ENCODE measurements at regions not wholly inside any gene's neighbourhood (a gene's known extent, or its start where the extent isn't known, plus 50 kb on each side); places are given as distances from the start of the nearest gene placed in this dataset.
"Not testable (repeated sequence)": the region's sequence is repeated elsewhere in the genome, so short reads cannot be mapped to it uniquely, and the experiment has no call there.

DNA sequence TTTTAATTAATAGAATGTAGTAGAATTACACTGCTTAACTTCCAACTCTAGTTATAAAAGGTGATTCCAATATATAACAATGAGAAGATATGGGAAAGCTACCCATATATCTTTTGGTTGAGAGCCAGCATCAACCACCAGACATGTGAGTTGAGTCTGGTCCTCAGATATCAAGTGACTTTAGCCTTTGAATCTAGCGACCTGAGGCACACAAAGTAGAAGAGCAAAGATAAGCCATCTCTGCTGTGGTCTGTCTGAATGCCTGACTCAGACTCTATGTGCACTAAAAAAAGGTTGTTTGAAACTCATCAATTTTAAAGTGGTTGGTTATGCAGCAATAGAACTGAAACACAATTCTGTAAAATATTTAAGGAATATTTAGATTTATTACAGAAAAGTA, 492.5 kb upstream of the SOX9 start:
- Mint-ChIP-seq H3K4me3 (no peak overlapping the region), H3K36me3 (ENCODE audit: low read depth) (no peaks in the 10 kb centered on the region), H3K4me1 (ENCODE audit: low read depth) (no peaks in the 10 kb centered on the region), H3K9me3 (peaks cover 6% of the 10 kb centered on the region), H3K27me3 (ENCODE audit: low read depth) (no peaks in the 10 kb centered on the region), H3K27ac (no peak overlapping the region)
- intact Hi-C loops (cut with micrococcal nuclease) = no loop called here
- DNase-seq = no peak
- CTCF ChIA-PET = no interaction called here

DNA sequence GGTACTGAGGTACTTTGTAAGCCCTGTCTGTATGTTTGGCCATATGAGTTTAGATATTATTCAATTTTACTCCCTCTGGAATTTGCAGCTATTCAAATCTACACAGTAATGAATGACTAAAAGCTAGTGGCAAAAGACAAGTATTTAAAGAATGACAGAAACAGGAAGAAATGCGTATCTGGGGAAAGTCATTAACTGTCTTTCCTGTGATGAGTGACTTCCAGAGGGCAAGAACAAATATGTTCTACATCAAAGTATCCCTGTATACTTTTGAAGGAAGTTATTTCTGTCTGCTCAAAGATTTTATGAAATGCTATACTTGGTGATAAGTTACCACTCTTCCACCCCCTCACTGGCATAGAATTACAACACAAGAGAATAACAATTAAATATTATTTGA, 489.3 kb upstream of the SOX9 start:
- H3K27ac Mint-ChIP-seq = no peak overlapping the region
- DNase-seq = no peak
- no peaks in the 10 kb centered on the region for H3K27me3 Mint-ChIP-seq (ENCODE audit: low read depth)
- no peaks in the 10 kb centered on the region for H3K36me3 Mint-ChIP-seq (ENCODE audit: low read depth)
- H3K4me3 Mint-ChIP-seq = no peak overlapping the region
- intact Hi-C loops (cut with micrococcal nuclease) = no loop called here
- peaks cover 5% of the 10 kb centered on the region for H3K9me3 Mint-ChIP-seq
- no peaks in the 10 kb centered on the region for H3K4me1 Mint-ChIP-seq (ENCODE audit: low read depth)
- CTCF ChIA-PET = no interaction called here

DNA sequence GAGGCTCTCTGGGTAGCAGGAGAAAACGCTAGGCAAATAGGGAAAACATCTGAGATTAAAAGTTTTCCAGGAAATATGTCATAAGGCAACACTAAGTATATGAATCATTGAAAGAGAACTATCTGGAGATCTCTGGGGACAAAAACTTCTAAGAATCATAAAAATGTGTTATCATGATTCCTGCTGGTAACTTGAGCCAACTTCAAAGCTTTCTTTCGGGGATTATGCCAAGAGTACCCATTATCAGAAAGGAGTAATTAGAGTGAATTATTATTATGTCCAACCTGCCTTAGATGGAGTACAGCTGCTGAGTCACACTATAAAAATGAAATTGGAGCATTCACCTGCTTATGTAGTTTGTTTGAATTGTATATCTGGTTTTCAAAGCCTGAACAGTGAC, 488.5 kb upstream of the SOX9 start:
- H3K36me3 Mint-ChIP-seq (ENCODE audit: low read depth) = no peaks in the 10 kb centered on the region
- no peak for DNase-seq
- CTCF ChIA-PET = no interaction called here
- H3K4me3 Mint-ChIP-seq = no peak overlapping the region
- no peak overlapping the region for H3K27ac Mint-ChIP-seq
- H3K4me1 Mint-ChIP-seq (ENCODE audit: low read depth) = no peaks in the 10 kb centered on the region
- H3K27me3 Mint-ChIP-seq (ENCODE audit: low read depth) = no peaks in the 10 kb centered on the region
- intact Hi-C loops (cut with micrococcal nuclease) = no loop called here
- peaks cover 3% of the 10 kb centered on the region for H3K9me3 Mint-ChIP-seq

DNA sequence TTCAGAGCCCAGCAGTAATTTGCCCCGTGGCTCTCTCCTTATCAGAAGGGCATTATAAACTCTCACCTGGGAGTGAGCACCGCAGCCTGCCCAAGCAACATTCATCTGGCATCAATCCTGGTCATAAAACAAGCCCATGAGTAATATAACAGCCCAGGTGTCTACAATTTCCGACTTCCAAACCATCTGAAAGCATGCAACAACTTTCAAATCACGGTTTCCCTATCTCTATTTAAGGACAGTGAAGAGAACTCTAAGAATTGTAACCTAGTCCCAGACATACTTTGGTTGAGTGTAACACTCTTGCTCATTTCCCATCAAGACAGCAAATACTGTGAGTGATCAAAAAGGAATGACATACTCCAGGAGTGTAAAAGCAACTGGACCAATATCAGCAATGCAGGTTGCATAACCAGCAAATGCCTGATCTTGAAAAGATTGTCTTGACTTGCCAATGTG, 487.4 kb upstream of the SOX9 start:
- no peak overlapping the region for H3K27ac Mint-ChIP-seq
- DNase-seq = no peak
- intact Hi-C loops (cut with micrococcal nuclease) = no loop called here
- no peaks in the 10 kb centered on the region for H3K36me3 Mint-ChIP-seq (ENCODE audit: low read depth)
- H3K27me3 Mint-ChIP-seq (ENCODE audit: low read depth) = peaks cover 2% of the 10 kb centered on the region
- no peaks in the 10 kb centered on the region for H3K4me1 Mint-ChIP-seq (ENCODE audit: low read depth)
- peaks cover 5% of the 10 kb centered on the region for H3K9me3 Mint-ChIP-seq
- H3K4me3 Mint-ChIP-seq = no peak overlapping the region
- CTCF ChIA-PET = no interaction called here

DNA sequence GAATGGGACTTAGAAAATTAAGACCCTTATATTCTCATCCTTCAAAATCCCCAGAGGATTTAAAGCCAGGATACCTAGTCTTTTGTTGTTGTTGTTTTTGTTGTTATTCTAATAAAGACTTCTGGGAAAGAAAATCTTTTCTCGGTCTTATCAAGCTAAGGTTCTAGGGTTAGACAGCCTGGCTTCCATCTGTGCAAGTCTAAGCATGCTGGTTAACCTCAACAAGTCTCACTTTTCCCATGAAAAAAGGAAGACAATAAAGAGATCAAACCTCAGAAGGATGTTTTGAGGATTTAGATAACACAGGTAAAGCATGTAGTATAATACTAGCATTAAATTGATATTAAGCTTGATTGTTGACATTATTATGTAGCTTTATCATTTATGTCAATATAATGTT, 486.4 kb upstream of the SOX9 start:
- H3K27ac Mint-ChIP-seq = no peak overlapping the region
- no peak overlapping the region for H3K4me3 Mint-ChIP-seq
- no peaks in the 10 kb centered on the region for H3K36me3 Mint-ChIP-seq (ENCODE audit: low read depth)
- no peaks in the 10 kb centered on the region for H3K4me1 Mint-ChIP-seq (ENCODE audit: low read depth)
- no peak for DNase-seq
- H3K27me3 Mint-ChIP-seq (ENCODE audit: low read depth) = peaks cover 2% of the 10 kb centered on the region
- intact Hi-C loops (cut with micrococcal nuclease) = no loop called here
- CTCF ChIA-PET = no interaction called here
- peaks cover 7% of the 10 kb centered on the region for H3K9me3 Mint-ChIP-seq

DNA sequence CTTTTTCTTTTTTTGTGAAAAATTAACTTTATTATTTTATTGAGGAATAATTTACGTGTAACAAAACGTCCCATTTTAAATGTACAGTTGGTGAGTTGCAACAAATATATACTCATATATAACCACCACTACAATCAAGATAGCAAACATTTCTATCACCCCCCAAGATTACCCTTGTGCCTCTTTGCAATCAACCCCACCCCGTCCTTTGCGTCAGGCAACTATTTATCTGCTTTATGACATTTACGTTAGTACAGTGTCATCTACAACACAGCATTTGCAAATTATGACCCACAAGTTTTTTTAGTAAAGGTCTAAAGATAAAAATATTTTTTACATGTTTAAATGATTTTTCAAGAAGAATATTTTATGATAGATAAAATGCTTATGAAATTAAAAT, 485.6 kb upstream of the SOX9 start:
- no peaks in the 10 kb centered on the region for H3K36me3 Mint-ChIP-seq (ENCODE audit: low read depth)
- intact Hi-C loops (cut with micrococcal nuclease) = no loop called here
- no peak overlapping the region for H3K4me3 Mint-ChIP-seq
- H3K9me3 Mint-ChIP-seq = peaks cover 4% of the 10 kb centered on the region
- H3K4me1 Mint-ChIP-seq (ENCODE audit: low read depth) = no peaks in the 10 kb centered on the region
- no peak overlapping the region for H3K27ac Mint-ChIP-seq
- no peak for DNase-seq
- peaks cover 2% of the 10 kb centered on the region for H3K27me3 Mint-ChIP-seq (ENCODE audit: low read depth)
- CTCF ChIA-PET = no interaction called here

DNA sequence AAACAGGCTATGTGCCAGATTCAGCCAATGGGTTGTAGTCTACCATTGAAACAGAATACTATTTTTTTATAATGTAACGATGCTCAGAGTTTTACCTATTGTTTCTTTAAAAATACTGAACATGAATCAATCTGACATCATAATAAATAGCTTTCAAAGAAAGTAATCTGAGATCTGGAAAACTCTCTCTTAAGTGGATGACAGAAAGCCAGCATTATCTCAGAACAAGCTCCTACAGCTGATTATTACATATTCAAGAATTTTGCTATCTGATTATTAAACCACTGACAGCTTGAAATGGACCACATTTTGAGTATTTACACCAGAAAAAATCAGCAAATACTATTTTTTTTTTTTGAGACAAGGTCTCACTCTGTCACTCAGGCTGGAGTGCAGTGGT, 484.2 kb upstream of the SOX9 start:
- Mint-ChIP-seq H3K27ac (no peak overlapping the region), H3K36me3 (ENCODE audit: low read depth) (no peaks in the 10 kb centered on the region), H3K9me3 (peaks cover 4% of the 10 kb centered on the region), H3K27me3 (ENCODE audit: low read depth) (peaks cover 2% of the 10 kb centered on the region), H3K4me3 (no peak overlapping the region), H3K4me1 (ENCODE audit: low read depth) (no peaks in the 10 kb centered on the region)
- CTCF ChIA-PET = interaction anchor here (0.7 kb wide), 3 partner anchors 24 to 361 kb away, joined by 4 to 6 read pairs (median 4); no protein-coding TSS in a partner anchor
- no peak for DNase-seq
- intact Hi-C loops (cut with micrococcal nuclease) = no loop called here

DNA sequence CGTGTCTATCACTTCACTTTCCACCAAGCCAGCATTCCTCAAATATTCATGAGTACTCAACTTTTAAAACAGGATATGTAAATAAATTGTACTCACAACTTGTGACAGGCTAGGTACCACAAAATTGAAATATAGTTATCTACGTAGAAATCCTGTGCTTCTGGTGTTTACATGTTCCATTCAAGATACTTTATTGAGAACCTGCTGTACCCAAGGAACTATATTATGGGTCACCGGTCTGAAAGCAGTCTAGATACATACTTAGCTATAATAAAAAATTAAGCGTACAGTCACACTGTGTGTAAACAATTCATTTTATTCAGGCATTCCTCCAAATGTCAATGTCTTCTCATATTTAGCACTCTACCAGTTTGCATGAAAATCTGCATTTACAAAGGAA, 482.2 kb upstream of the SOX9 start:
- peaks cover 2% of the 10 kb centered on the region for H3K27me3 Mint-ChIP-seq (ENCODE audit: low read depth)
- no peaks in the 10 kb centered on the region for H3K4me1 Mint-ChIP-seq (ENCODE audit: low read depth)
- H3K4me3 Mint-ChIP-seq = no peak overlapping the region
- CTCF ChIA-PET = no interaction called here
- no peak overlapping the region for H3K27ac Mint-ChIP-seq
- intact Hi-C loops (cut with micrococcal nuclease) = no loop called here
- H3K9me3 Mint-ChIP-seq = peaks cover 8% of the 10 kb centered on the region
- no peaks in the 10 kb centered on the region for H3K36me3 Mint-ChIP-seq (ENCODE audit: low read depth)
- no peak for DNase-seq

DNA sequence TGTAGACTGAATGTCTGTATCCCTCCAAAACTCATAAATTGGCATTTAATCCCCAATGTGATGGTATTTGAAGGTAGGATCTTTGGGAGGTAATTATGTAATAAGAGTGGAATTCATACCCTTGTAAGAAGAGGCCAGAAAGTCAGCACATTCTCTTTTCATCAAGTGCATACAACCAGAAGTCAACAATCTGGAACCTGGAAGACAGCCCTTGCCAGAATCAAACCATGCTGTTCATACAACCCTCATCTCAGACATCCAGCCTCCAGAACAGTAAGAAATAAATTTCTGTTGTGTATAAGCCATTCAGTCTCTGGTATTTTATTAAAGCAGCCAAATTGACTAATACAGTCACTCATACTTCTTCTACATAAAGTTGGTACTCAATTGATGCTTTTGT, 481.0 kb upstream of the SOX9 start:
- CTCF ChIA-PET = no interaction called here
- Mint-ChIP-seq H3K27ac (no peak overlapping the region), H3K4me1 (ENCODE audit: low read depth) (no peaks in the 10 kb centered on the region), H3K9me3 (peaks cover 14% of the 10 kb centered on the region), H3K4me3 (no peak overlapping the region), H3K36me3 (ENCODE audit: low read depth) (no peaks in the 10 kb centered on the region), H3K27me3 (ENCODE audit: low read depth) (peaks cover 2% of the 10 kb centered on the region)
- DNase-seq = no peak
- intact Hi-C loops (cut with micrococcal nuclease) = no loop called here

DNA sequence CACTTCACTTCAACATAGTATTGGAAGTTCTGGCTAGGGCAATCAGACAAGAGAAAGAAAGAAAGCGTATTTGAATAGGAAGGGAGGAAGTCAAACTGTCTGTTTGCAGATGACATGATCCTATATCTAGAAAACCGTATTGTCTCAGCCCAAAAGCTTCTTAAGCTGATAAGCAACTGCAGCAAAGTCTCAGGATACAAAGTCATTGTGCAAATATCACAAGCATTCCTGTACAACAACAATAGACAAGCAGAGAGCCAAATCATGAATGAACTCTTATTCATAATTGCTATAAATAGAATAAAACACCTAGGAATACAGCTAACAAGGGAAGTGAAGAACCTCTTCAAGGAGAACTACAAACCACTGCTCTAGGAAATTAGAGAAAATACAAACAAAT, 473.9 kb upstream of the SOX9 start:
- H3K27me3 Mint-ChIP-seq (ENCODE audit: low read depth); H3K4me1 Mint-ChIP-seq (ENCODE audit: low read depth); H3K4me3 Mint-ChIP-seq; DNase-seq; CTCF ChIA-PET; H3K36me3 Mint-ChIP-seq (ENCODE audit: low read depth); intact Hi-C loops (cut with micrococcal nuclease); H3K27ac Mint-ChIP-seq: not testable (repeated sequence)
- peaks cover 24% of the 10 kb centered on the region for H3K9me3 Mint-ChIP-seq

DNA sequence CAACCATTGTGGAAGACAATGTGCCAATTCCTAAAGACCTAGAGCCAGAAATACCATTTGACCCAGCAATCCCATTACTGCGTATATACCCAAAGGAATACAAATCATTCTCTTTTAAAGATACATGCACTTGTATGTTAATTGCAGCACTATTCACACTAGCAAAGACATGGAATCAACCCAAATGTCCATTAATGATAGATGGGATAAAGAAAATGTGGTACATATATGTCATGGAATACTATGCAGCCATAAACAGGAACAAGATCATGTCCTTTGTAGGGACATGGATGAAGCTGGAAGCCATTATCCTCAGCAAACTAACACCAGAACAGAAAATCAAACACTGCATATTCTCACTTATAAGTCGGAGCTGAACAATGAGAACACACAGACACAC, 472.5 kb upstream of the SOX9 start:
- H3K9me3 Mint-ChIP-seq = peaks cover 24% of the 10 kb centered on the region
- H3K27me3 Mint-ChIP-seq (ENCODE audit: low read depth); H3K27ac Mint-ChIP-seq; intact Hi-C loops (cut with micrococcal nuclease); H3K36me3 Mint-ChIP-seq (ENCODE audit: low read depth); H3K4me1 Mint-ChIP-seq (ENCODE audit: low read depth); H3K4me3 Mint-ChIP-seq; DNase-seq; CTCF ChIA-PET: not testable (repeated sequence)

DNA sequence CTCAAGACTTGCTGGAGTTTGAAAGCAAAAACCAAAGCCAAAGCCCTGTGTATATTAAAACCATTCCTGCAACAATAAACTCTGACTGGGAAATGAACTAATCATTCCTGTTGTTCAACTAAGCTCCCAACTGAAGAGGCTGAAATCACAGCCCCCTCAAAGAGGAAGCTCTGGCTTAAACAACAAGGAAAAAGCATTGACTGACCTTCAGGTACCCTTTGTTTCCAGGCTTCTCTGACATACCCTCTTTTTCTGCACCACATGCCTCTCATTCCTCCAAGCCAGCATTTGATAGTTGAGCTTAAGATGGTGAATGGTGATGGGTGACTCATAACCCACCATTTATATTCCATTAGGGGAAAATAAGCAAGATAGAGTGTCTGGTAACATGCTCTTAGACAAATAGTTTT, 470.9 kb upstream of the SOX9 start:
- Mint-ChIP-seq H3K27ac (no peak overlapping the region), H3K36me3 (ENCODE audit: low read depth) (no peaks in the 10 kb centered on the region), H3K4me1 (ENCODE audit: low read depth) (no peaks in the 10 kb centered on the region), H3K27me3 (ENCODE audit: low read depth) (no peaks in the 10 kb centered on the region), H3K4me3 (no peak overlapping the region), H3K9me3 (peaks cover 16% of the 10 kb centered on the region)
- intact Hi-C loops (cut with micrococcal nuclease) = no loop called here
- DNase-seq = no peak
- CTCF ChIA-PET = no interaction called here

DNA sequence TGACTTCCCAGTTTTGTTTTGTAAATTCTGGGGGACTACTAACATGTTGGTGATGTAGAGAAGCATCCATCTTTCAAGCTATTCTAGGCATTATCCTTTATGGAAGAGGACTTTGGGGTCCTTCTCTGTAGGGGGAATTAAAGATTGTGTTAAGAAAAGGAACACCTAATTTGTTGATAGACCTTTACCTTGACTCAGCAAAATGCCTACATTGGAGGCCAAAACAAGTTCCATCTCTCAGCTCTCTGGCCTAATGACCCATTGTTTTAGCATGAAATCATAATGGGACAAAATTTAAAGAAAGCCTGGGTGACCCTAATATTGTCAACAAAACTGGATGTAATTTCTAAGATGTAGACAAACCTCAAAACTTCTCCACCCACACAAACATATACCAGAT, 465.3 kb upstream of the SOX9 start:
- Mint-ChIP-seq H3K27ac (no peak overlapping the region), H3K36me3 (ENCODE audit: low read depth) (no peaks in the 10 kb centered on the region), H3K9me3 (peaks cover 11% of the 10 kb centered on the region), H3K4me1 (ENCODE audit: low read depth) (no peaks in the 10 kb centered on the region), H3K27me3 (ENCODE audit: low read depth) (no peaks in the 10 kb centered on the region), H3K4me3 (no peak overlapping the region)
- CTCF ChIA-PET = no interaction called here
- intact Hi-C loops (cut with micrococcal nuclease) = no loop called here
- DNase-seq = no peak

All from activated naive CD4-positive, alpha-beta T cell treated with anti-CD3 and anti-CD28 coated beads for 36 hours (primary cell).